DOHH2 (cell line): ENCODE measurements at regions not wholly inside any gene's neighbourhood (a gene's known extent, or its start where the extent isn't known, plus 50 kb on each side); places are given as distances from the start of the nearest gene placed in this dataset.
"Not testable (repeated sequence)": the region's sequence is repeated elsewhere in the genome, so short reads cannot be mapped to it uniquely, and the experiment has no call there.

Source experiments
- H3F3A ChIP-seq: fragments of 200-600 bp; sonication (generic), shearing (Covaris generic); 2 replicates; pipeline ENCODE4 v1.6.0; 2016; ENCODE audit warnings: antibody characterized with exemption, mild to moderate bottlenecking; ENCODE audit not compliant: control insufficient read depth, insufficient read depth
- H3K27ac ChIP-seq: fragments of 200-600 bp; sonication (generic); 2 replicates; pipeline ENCODE4 v1.5.1; 2014; ENCODE audit warnings: low read depth, mild to moderate bottlenecking, low read length, moderate library complexity
- H3K27me3 ChIP-seq: fragments of 200-600 bp; sonication (generic); 2 replicates; pipeline ENCODE4 v1.6.1; 2014; ENCODE audit warnings: mild to moderate bottlenecking, low read length, mixed read lengths; ENCODE audit not compliant: control insufficient read depth
- H3K36me3 ChIP-seq: fragments of 200-600 bp; sonication (generic); 2 replicates; pipeline ENCODE4 v1.6.1; 2014; ENCODE audit warnings: mild to moderate bottlenecking, low read length, moderate library complexity, mixed read lengths; ENCODE audit not compliant: control insufficient read depth
- H3K4me1 ChIP-seq: fragments of 200-600 bp; sonication (generic); 2 replicates; pipeline ENCODE4 v1.6.1; 2014; ENCODE audit warnings: mild to moderate bottlenecking, low read length, mixed read lengths; ENCODE audit not compliant: control insufficient read depth
- H3K4me2 ChIP-seq: fragments of 200-600 bp; sonication (generic); 2 replicates; pipeline ENCODE4 v1.6.0; 2014; ENCODE audit warnings: mild to moderate bottlenecking, low read length, moderate library complexity
- H3K4me3 ChIP-seq: fragments of 200-600 bp; sonication (generic); 2 replicates; pipeline ENCODE4 v1.5.1; 2014; ENCODE audit warnings: mild to moderate bottlenecking, low read length, mixed read lengths
- H3K79me2 ChIP-seq: fragments of 200-600 bp; sonication (generic); 2 replicates; pipeline ENCODE4 v1.6.1; 2014; ENCODE audit warnings: mild to moderate bottlenecking, low read length, mixed read lengths; ENCODE audit not compliant: control insufficient read depth
- H3K9me2 ChIP-seq: fragments of 200-600 bp; sonication (generic); replicated peaks from 2 replicates; pipeline ENCODE4 v1.6.1; 2014; ENCODE audit warnings: mild to moderate bottlenecking, low read length, mixed read lengths; ENCODE audit not compliant: control insufficient read depth
- H3K9me3 ChIP-seq: fragments of 200-600 bp; sonication (generic); 2 replicates; pipeline ENCODE4 v1.6.1; 2014; ENCODE audit warnings: antibody characterized with exemption, low read length, mixed read lengths; ENCODE audit not compliant: control insufficient read depth, insufficient read depth
- H4K20me1 ChIP-seq: fragments of 200-600 bp; sonication (generic); 2 replicates; pipeline ENCODE4 v1.6.0; 2014; ENCODE audit warnings: low read depth, mild to moderate bottlenecking, antibody characterized with exemption, low read length, moderate library complexity; ENCODE audit not compliant: control insufficient read depth, insufficient read depth
- CTCF ChIP-seq: fragments of 200-600 bp; sonication (generic); IDR thresholded peaks from one replicate; pipeline ENCODE4 v1.5.1; 2014; ENCODE audit warnings: antibody characterized with exemption, mild to moderate bottlenecking, low read depth, low read length; ENCODE audit not compliant: poor library complexity, severe bottlenecking
- EZH2phosphoT487 ChIP-seq: fragments of 200-600 bp; sonication (generic); IDR thresholded peaks from 2 replicates; pipeline ENCODE4 v1.6.1; 2017; ENCODE audit warnings: borderline replicate concordance, mild to moderate bottlenecking, antibody characterized with exemption, low read length, moderate library complexity, mixed read lengths

GRCh38 chr3:118245312-118245711 lies 789.3 kb downstream of the IGSF11 start:
- TF ChIP-seq CTCF = no peak
- TF ChIP-seq EZH2phosphoT487 = no peak
- no peak overlapping the region for H3K4me3 ChIP-seq
- H3K4me1 ChIP-seq = no peaks in the 10 kb centered on the region
- no peak overlapping the region for H3K4me2 ChIP-seq
- no peaks in the 10 kb centered on the region for H3K79me2 ChIP-seq
- no peaks in the 10 kb centered on the region for H4K20me1 ChIP-seq
- H3F3A ChIP-seq = no peaks in the 10 kb centered on the region
- no peaks in the 10 kb centered on the region for H3K9me3 ChIP-seq
- H3K36me3 ChIP-seq = no peaks in the 10 kb centered on the region
- no peaks in the 10 kb centered on the region for H3K27me3 ChIP-seq
- H3K27ac ChIP-seq = no peak overlapping the region
- H3K9me2 ChIP-seq = no peaks in the 10 kb centered on the region

GRCh38 chr3:118258850-118259249 lies 775.8 kb downstream of the IGSF11 start:
- not testable (repeated sequence) for H3K4me1 ChIP-seq, H3F3A ChIP-seq, H3K27ac ChIP-seq, H3K27me3 ChIP-seq, H3K79me2 ChIP-seq, H3K36me3 ChIP-seq, H3K9me3 ChIP-seq, H3K4me2 ChIP-seq, H3K4me3 ChIP-seq, H3K9me2 ChIP-seq, H4K20me1 ChIP-seq

GRCh38 chr3:118262800-118263402 lies 771.7 kb downstream of the IGSF11 start:
- TF ChIP-seq CTCF (no peak), EZH2phosphoT487 (no peak)
- H4K20me1 ChIP-seq = no peaks in the 10 kb centered on the region
- H3K27me3 ChIP-seq = no peaks in the 10 kb centered on the region
- no peaks in the 10 kb centered on the region for H3K36me3 ChIP-seq
- H3K9me2 ChIP-seq = no peaks in the 10 kb centered on the region
- H3K79me2 ChIP-seq = no peaks in the 10 kb centered on the region
- H3K4me2 ChIP-seq = no peak overlapping the region
- no peaks in the 10 kb centered on the region for H3F3A ChIP-seq
- H3K27ac ChIP-seq = no peak overlapping the region
- no peaks in the 10 kb centered on the region for H3K4me1 ChIP-seq
- no peaks in the 10 kb centered on the region for H3K9me3 ChIP-seq
- no peak overlapping the region for H3K4me3 ChIP-seq

GRCh38 chr3:118267588-118267987 lies 767.1 kb downstream of the IGSF11 start:
- H3K4me3 ChIP-seq = no peak overlapping the region
- H3K9me2 ChIP-seq = no peaks in the 10 kb centered on the region
- no peaks in the 10 kb centered on the region for H3K36me3 ChIP-seq
- no peak for TF ChIP-seq CTCF
- TF ChIP-seq EZH2phosphoT487 = no peak
- no peaks in the 10 kb centered on the region for H3K27me3 ChIP-seq
- H3K79me2 ChIP-seq = no peaks in the 10 kb centered on the region
- H3F3A ChIP-seq = no peaks in the 10 kb centered on the region
- no peaks in the 10 kb centered on the region for H3K4me1 ChIP-seq
- H3K9me3 ChIP-seq = peaks cover 2% of the 10 kb centered on the region; the same call in 1 of the 2 replicates
- H3K4me2 ChIP-seq = no peak overlapping the region
- no peaks in the 10 kb centered on the region for H4K20me1 ChIP-seq
- H3K27ac ChIP-seq = no peak overlapping the region
